ENCODE measurements at regions not wholly inside any gene's neighbourhood (a gene's known extent, or its start where the extent isn't known, plus 50 kb on each side); places are given as distances from the start of the nearest gene placed in this dataset.

GRCh38 chr9:115263371-115264075, 145.6 kb upstream of the TNC start:
- no peaks in the 10 kb centered on the region for H3K9me3 Mint-ChIP-seq (ENCODE audit: low read depth)
- peaks cover 11% of the 10 kb centered on the region for H3K4me1 Mint-ChIP-seq (ENCODE audit: low read depth)

GRCh38 chr9:115264313-115264712, 146.4 kb upstream of the TNC start:
- no peak for TF ChIP-seq CTCF (IDR thresholded peaks at IDR 0.05; ENCODE audit: unreplicated experiment)
- H3K27ac Mint-ChIP-seq = no peak overlapping the region
- H3K36me3 Mint-ChIP-seq (ENCODE audit: insufficient read depth) = no peaks in the 10 kb centered on the region
- H3K27me3 Mint-ChIP-seq = no peaks in the 10 kb centered on the region
- H3K4me3 Mint-ChIP-seq (ENCODE audit: low read depth) = no peak overlapping the region
- no peaks in the 10 kb centered on the region for H3K9me3 Mint-ChIP-seq (ENCODE audit: low read depth)
- no peak for DNase-seq (ENCODE audit: low spot score, unreplicated experiment)
- peaks cover 11% of the 10 kb centered on the region for H3K4me1 Mint-ChIP-seq (ENCODE audit: low read depth)

More at GRCh38 chr9:115263371-115264075, 145.6 kb upstream of the TNC start:
- H3K4me3 Mint-ChIP-seq (ENCODE audit: low read depth) = no peak overlapping the region
- no peak overlapping the region for H3K27ac Mint-ChIP-seq
- no peak for TF ChIP-seq CTCF (IDR thresholded peaks at IDR 0.05; ENCODE audit: unreplicated experiment)
- H3K36me3 Mint-ChIP-seq (ENCODE audit: insufficient read depth) = no peaks in the 10 kb centered on the region
- no peaks in the 10 kb centered on the region for H3K27me3 Mint-ChIP-seq
- DNase-seq (ENCODE audit: low spot score, unreplicated experiment) = no peak

- Mint-ChIP-seq H3K4me3 (ENCODE audit: low read depth) (no peak overlapping the region), H3K4me1 (ENCODE audit: low read depth) (peaks cover 11% of the 10 kb centered on the region), H3K27ac (no peak overlapping the region), H3K9me3 (ENCODE audit: low read depth) (peaks cover 8% of the 10 kb centered on the region), H3K27me3 (no peaks in the 10 kb centered on the region), H3K36me3 (ENCODE audit: insufficient read depth) (no peaks in the 10 kb centered on the region)
- TF ChIP-seq CTCF (IDR thresholded peaks at IDR 0.05; ENCODE audit: unreplicated experiment) = no peak
- DNase-seq (ENCODE audit: low spot score, unreplicated experiment) = no peak
These were observed 149.8 kb upstream of the TNC start for GRCh38 chr9:115267790-115268189.

GRCh38 chr9:115275753-115276152, 157.8 kb upstream of the TNC start:
- DNase-seq (ENCODE audit: low spot score, unreplicated experiment) = no peak
- H3K36me3 Mint-ChIP-seq (ENCODE audit: insufficient read depth) = no peaks in the 10 kb centered on the region
- no peak for TF ChIP-seq CTCF (IDR thresholded peaks at IDR 0.05; ENCODE audit: unreplicated experiment)
- H3K27me3 Mint-ChIP-seq = peaks cover 4% of the 10 kb centered on the region
- H3K4me3 Mint-ChIP-seq (ENCODE audit: low read depth) = no peak overlapping the region
- H3K27ac Mint-ChIP-seq = no peak overlapping the region
- H3K4me1 Mint-ChIP-seq (ENCODE audit: low read depth) = no peaks in the 10 kb centered on the region
- H3K9me3 Mint-ChIP-seq (ENCODE audit: low read depth) = peaks cover 5% of the 10 kb centered on the region

- DNase-seq (ENCODE audit: low spot score, unreplicated experiment) = no peak
- no peaks in the 10 kb centered on the region for H3K4me1 Mint-ChIP-seq (ENCODE audit: low read depth)
- peaks cover 4% of the 10 kb centered on the region for H3K27me3 Mint-ChIP-seq
- H3K9me3 Mint-ChIP-seq (ENCODE audit: low read depth) = no peaks in the 10 kb centered on the region
- H3K27ac Mint-ChIP-seq = no peak overlapping the region
- no peaks in the 10 kb centered on the region for H3K36me3 Mint-ChIP-seq (ENCODE audit: insufficient read depth)
- no peak for TF ChIP-seq CTCF (IDR thresholded peaks at IDR 0.05; ENCODE audit: unreplicated experiment)
- H3K4me3 Mint-ChIP-seq (ENCODE audit: low read depth) = no peak overlapping the region
These were observed 158.7 kb upstream of the TNC start for GRCh38 chr9:115276621-115277020.
